D721Med (cell line): ENCODE measurements at regions not wholly inside any gene's neighbourhood (a gene's known extent, or its start where the extent isn't known, plus 50 kb on each side); places are given as distances from the start of the nearest gene placed in this dataset.
"Not testable (repeated sequence)": the region's sequence is repeated elsewhere in the genome, so short reads cannot be mapped to it uniquely, and the experiment has no call there.

Experiments used
- DNase-seq: peaks from one replicate; pipeline ENCODE4 v3.0.0; 2011; ENCODE audit warnings: low spot score; ENCODE audit not compliant: insufficient read length
- FAIRE-seq: peaks from 2 replicates; lab custom pipeline; 2011; peaks lifted over from hg19 to GRCh38; lab: Jason Lieb, UNC
- TF ChIP-seq, protein P1 (sequence below): IDR thresholded peaks from 2 replicates; pipeline ENCODE4 v1.5.1; 2012; ENCODE audit warnings: mild to moderate bottlenecking, control low read depth; ENCODE audit not compliant: insufficient read depth; ENCODE audit errors: missing control alignments

DNA sequence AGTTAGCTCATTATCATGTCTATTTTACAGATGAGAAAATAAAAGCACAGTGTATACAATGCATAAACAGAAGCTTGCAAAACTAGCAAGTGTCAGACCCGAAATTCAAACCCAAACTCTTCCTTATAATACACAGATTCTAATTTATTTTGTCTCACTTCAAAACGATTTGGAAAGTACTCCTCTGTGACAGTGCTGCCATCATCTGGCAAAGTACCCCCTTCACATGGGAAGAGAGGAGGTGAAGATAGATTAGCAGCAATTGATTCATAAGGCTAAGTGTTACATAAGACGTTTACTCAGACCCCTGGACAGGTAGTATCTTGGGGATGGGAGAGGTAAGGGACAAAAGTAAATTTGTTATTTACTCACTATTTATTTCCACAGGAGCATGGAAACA lies 744.0 kb upstream of the SGO1 start:
- TF ChIP-seq, protein P1, sequence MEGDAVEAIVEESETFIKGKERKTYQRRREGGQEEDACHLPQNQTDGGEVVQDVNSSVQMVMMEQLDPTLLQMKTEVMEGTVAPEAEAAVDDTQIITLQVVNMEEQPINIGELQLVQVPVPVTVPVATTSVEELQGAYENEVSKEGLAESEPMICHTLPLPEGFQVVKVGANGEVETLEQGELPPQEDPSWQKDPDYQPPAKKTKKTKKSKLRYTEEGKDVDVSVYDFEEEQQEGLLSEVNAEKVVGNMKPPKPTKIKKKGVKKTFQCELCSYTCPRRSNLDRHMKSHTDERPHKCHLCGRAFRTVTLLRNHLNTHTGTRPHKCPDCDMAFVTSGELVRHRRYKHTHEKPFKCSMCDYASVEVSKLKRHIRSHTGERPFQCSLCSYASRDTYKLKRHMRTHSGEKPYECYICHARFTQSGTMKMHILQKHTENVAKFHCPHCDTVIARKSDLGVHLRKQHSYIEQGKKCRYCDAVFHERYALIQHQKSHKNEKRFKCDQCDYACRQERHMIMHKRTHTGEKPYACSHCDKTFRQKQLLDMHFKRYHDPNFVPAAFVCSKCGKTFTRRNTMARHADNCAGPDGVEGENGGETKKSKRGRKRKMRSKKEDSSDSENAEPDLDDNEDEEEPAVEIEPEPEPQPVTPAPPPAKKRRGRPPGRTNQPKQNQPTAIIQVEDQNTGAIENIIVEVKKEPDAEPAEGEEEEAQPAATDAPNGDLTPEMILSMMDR, result peak; percentile 61
- FAIRE-seq (peak; percentile 67), DNase-seq (no peak)

GRCh38 chr3:20924646-20925385 lies 738.8 kb upstream of the SGO1 start:
- DNase-seq, result no peak
- TF ChIP-seq, protein P1, result no peak
- FAIRE-seq, result no peak

GRCh38 chr3:20921112-20921511 lies 735.1 kb upstream of the SGO1 start:
- DNase-seq, FAIRE-seq: not testable (repeated sequence)

GRCh38 chr3:20916951-20917606 lies 731.1 kb upstream of the SGO1 start:
- DNase-seq, result no peak
- TF ChIP-seq, protein P1, result no peak
- FAIRE-seq, result no peak

GRCh38 chr3:20914310-20914709 lies 728.3 kb upstream of the SGO1 start:
- FAIRE-seq (no peak), DNase-seq (no peak)
- TF ChIP-seq, protein P1, result no peak

- TF ChIP-seq, protein P1, result no peak
- no peak for DNase-seq
- FAIRE-seq, result no peak
These were observed 726.4 kb upstream of the SGO1 start for GRCh38 chr3:20912406-20912805.

GRCh38 chr3:20909511-20909910 lies 723.5 kb upstream of the SGO1 start:
- FAIRE-seq (no peak), DNase-seq (no peak)
- TF ChIP-seq, protein P1, result no peak
